ENCODE measurements at regions not wholly inside any gene's neighbourhood (a gene's known extent, or its start where the extent isn't known, plus 50 kb on each side); places are given as distances from the start of the nearest gene placed in this dataset.

GRCh38 chr4:90071289-90072235 lies 55.6 kb upstream of the CCSER1 start:
- no peak for TF ChIP-seq POLR2AphosphoS5 (IDR thresholded peaks at IDR 0.05; ENCODE audit: low read depth)
- peak; percentile 95 for TF ChIP-seq SPI1 (IDR thresholded peaks at IDR 0.05; ENCODE audit: borderline replicate concordance, low read depth)
- H3K27ac ChIP-seq (replicated peaks) = no peak overlapping the region
- H3K4me3 ChIP-seq (replicated peaks; ENCODE audit: insufficient read depth, low read length) = no peak overlapping the region

GRCh38 chr4:90074322-90074886 lies 52.8 kb upstream of the CCSER1 start:
- DNase-seq (ENCODE audit: low read depth in 1 of 2, low spot score in 1 of 2) = no peak

More at GRCh38 chr4:90071289-90072235, 55.6 kb upstream of the CCSER1 start:
- no peaks in the 10 kb centered on the region for H3K27me3 ChIP-seq (ENCODE audit: insufficient read depth, poor library complexity, severe bottlenecking)
- DNase-seq (ENCODE audit: low read depth in 1 of 2, low spot score in 1 of 2) = peak in 1 of 2 experiments; percentile 8

More at GRCh38 chr4:90074322-90074886, 52.8 kb upstream of the CCSER1 start:
- Histone ChIP-seq H3K27me3 (ENCODE audit: insufficient read depth, poor library complexity, severe bottlenecking) (no peaks in the 10 kb centered on the region), H3K4me3 (replicated peaks; ENCODE audit: insufficient read depth, low read length) (no peak overlapping the region), H3K27ac (replicated peaks) (no peak overlapping the region)
- TF ChIP-seq POLR2AphosphoS5 (IDR thresholded peaks at IDR 0.05; ENCODE audit: low read depth) (no peak), GABPA (IDR thresholded peaks at IDR 0.05; ENCODE audit: low read depth) (no peak), CTCF (IDR thresholded peaks at IDR 0.05; ENCODE audit: insufficient read depth, low read length) (no peak), SPI1 (IDR thresholded peaks at IDR 0.05; ENCODE audit: borderline replicate concordance, low read depth) (no peak), REST (IDR thresholded peaks at IDR 0.05; ENCODE audit: insufficient replicate concordance, low read depth) (no peak)
